SH-SY5Y (cell line): ENCODE measurements at regions not wholly inside any gene's neighbourhood (a gene's known extent, or its start where the extent isn't known, plus 50 kb on each side); places are given as distances from the start of the nearest gene placed in this dataset.

Source experiments
- GATA2 ChIP-seq: IDR thresholded peaks from 2 replicates; pipeline ENCODE4 v1.6.1; 2011; ENCODE audit warnings: mild to moderate bottlenecking, low read depth, low read length
- GATA3 ChIP-seq: IDR thresholded peaks from 2 replicates; pipeline ENCODE4 v1.6.1; 2011; ENCODE audit warnings: low read depth, mild to moderate bottlenecking, low read length, moderate library complexity

GRCh38 chr3:21042184-21042583 is 708.8 kb downstream of the ZNF385D start:
- TF ChIP-seq GATA2 (no peak), GATA3 (no peak)

GRCh38 chr3:21041621-21042020 is 709.4 kb downstream of the ZNF385D start:
- TF ChIP-seq GATA2 (no peak), GATA3 (no peak)

- TF ChIP-seq GATA3, result no peak
- no peak for TF ChIP-seq GATA2
These were observed 714.1 kb downstream of the ZNF385D start for GRCh38 chr3:21036888-21037287.

- TF ChIP-seq GATA2 (no peak), GATA3 (no peak)
These were observed 722.6 kb downstream of the ZNF385D start for GRCh38 chr3:21028412-21028811.

GRCh38 chr3:21024563-21024962 is 726.4 kb downstream of the ZNF385D start:
- TF ChIP-seq GATA3, result no peak
- no peak for TF ChIP-seq GATA2

GRCh38 chr3:21020681-21021080 is 730.3 kb downstream of the ZNF385D start:
- TF ChIP-seq GATA2 (peak; percentile 94), GATA3 (peak; percentile 90)

- TF ChIP-seq GATA2 (no peak), GATA3 (no peak)
These were observed 731.0 kb downstream of the ZNF385D start for GRCh38 chr3:21020043-21020442.

- no peak for TF ChIP-seq GATA3
- TF ChIP-seq GATA2, result no peak
These were observed 733.7 kb downstream of the ZNF385D start for GRCh38 chr3:21017115-21017852.

- TF ChIP-seq GATA3 (no peak), GATA2 (no peak)
These were observed 737.4 kb downstream of the ZNF385D start for GRCh38 chr3:21013566-21013965.

- TF ChIP-seq GATA2, result no peak
- no peak for TF ChIP-seq GATA3
These were observed 751.3 kb downstream of the ZNF385D start for GRCh38 chr3:20999661-21000060.

- no peak for TF ChIP-seq GATA3
- no peak for TF ChIP-seq GATA2
These were observed 753.8 kb downstream of the ZNF385D start for GRCh38 chr3:20997183-20997582.

GRCh38 chr3:20990896-20991295 is 760.1 kb downstream of the ZNF385D start:
- TF ChIP-seq GATA2 (no peak), GATA3 (no peak)

GRCh38 chr3:20984594-20985205 is 766.3 kb downstream of the ZNF385D start:
- TF ChIP-seq GATA2 (no peak), GATA3 (no peak)

GRCh38 chr3:20975188-20975651 is 775.8 kb downstream of the ZNF385D start:
- TF ChIP-seq GATA2 (no peak), GATA3 (no peak)

GRCh38 chr3:20974396-20974795 is 776.6 kb downstream of the ZNF385D start:
- TF ChIP-seq GATA3, result peak; percentile 63; the same call in 1 of the 2 replicates
- TF ChIP-seq GATA2, result peak; percentile 77

- TF ChIP-seq GATA3, result no peak
- no peak for TF ChIP-seq GATA2
These were observed 772.2 kb upstream of the SGO1 start for GRCh38 chr3:20958161-20958560.
